Endothelial cell of hepatic sinusoid (primary cell): ENCODE measurements at regions not wholly inside any gene's neighbourhood (a gene's known extent, or its start where the extent isn't known, plus 50 kb on each side); places are given as distances from the start of the nearest gene placed in this dataset.
"Not testable (repeated sequence)": the region's sequence is repeated elsewhere in the genome, so short reads cannot be mapped to it uniquely, and the experiment has no call there.

Experiments used
- in situ Hi-C: cut with HindIII; loops from 2 replicates; pipeline ENCODE4 v1.10.0; 2017; ENCODE audit warnings: low sequenced_read_pairs

DNA sequence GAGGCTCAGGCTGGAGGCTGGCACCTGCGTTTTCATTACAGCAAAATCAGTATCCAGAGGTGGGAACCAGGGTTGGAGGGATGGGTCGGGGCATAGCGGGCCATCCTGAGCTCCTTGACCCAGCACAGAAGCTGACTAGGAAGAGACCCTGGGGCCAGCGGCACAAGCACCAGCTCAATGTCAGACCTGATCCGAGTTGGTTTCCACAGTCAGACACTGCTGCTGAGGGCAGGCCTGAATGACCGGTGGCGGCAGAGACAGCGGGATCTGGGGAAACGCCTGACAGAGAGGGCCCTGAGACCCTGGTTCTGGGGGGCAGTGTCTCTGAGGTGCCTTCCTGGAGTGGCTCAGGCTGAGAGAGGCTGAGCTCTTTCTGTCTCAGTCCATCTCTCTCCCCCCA lies 162.0 kb upstream of the C1orf174 start:
- in situ Hi-C loops: no loop called here

DNA sequence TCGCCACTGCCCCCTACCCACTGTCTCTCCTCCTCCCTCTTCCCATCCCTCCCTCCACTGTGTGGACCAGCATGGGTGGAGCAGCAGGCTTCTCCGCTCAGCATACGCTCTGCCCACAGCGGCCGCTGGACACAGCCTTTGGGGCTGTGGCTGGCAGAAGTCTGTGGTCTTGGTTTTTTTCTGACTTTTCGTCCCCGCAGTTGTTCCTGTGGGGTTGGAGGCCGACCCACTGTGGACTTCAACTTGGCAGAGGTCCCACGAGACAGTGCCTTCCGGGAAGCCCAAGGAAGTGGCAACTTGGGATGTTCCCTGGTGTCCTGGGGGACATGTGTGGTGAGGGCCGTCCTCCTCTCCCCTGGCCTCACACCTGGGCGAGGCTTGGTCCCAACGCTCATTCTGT lies 162.5 kb upstream of the C1orf174 start:
- in situ Hi-C loops: no loop called here

DNA sequence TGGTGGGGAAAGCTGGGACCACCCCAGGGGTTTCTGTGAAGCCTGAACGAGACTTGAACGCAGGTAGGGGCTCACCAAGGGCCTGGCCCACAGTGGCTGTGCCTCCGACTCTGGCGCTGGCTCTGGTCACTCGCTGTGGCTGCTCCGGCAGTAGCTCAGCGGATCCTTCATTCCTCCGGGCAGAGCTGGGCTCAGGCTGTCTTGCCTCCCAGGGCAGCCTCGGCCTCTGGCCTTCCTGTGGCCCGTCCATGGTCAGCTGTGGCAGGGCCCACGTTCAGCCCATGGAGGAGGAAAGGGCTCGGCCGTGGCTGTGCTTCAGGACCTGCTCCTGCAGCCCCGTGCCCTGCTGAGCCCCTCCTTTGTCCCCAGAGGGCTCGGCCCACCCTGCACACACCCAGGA lies 162.9 kb upstream of the C1orf174 start:
- in situ Hi-C loops: no loop called here

DNA sequence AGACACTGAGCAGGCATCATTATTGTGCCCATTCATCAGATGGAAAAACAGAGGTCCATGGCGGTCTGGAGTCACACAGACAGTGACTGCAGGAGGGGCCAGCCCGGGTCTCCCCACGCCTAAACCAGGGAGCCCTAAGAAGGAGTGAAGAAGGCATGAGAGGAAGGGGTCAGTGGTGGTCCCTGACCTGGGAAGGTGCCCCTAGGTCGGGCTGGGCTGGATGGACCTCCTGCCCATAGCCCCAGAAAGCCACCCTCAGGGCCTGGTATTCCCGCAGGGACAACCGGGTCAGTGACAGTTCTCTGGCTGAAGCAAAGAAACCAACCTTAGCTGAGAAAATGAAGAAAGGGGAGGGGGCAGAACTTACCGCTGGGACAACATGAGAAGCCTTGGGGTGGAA lies 163.4 kb upstream of the C1orf174 start:
- in situ Hi-C loops: no loop called here

DNA sequence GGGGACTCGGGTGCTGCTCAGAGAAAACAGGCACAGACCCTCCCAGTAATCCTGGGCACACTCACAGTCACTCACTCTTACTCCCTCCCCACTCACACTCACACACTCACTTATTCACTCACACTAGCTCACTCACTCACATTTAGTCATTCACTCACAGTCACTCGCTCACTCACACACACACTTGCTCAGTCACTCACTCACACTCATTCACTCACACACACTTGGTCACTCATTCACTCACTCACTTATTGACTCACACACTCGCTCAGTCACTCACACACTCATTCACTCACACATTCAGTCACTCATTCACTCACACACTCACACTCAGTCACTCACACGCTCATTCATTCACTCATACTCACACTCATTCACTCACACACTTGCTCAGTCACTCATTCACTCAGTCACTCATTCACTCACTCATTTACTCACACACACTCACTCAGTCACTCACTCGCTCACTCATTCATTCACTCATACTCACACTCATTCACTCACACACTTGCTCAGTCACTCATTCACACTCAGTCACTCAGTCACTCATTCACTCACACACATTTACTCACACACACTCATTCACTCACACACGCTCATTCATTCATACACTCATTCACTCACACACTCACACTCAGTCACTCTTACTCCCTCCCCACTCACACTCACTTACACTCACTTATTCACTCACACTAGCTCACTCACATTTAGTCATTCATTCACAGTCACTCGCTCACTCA lies 164.2 kb upstream of the C1orf174 start:
- in situ Hi-C loops: no loop called here

DNA sequence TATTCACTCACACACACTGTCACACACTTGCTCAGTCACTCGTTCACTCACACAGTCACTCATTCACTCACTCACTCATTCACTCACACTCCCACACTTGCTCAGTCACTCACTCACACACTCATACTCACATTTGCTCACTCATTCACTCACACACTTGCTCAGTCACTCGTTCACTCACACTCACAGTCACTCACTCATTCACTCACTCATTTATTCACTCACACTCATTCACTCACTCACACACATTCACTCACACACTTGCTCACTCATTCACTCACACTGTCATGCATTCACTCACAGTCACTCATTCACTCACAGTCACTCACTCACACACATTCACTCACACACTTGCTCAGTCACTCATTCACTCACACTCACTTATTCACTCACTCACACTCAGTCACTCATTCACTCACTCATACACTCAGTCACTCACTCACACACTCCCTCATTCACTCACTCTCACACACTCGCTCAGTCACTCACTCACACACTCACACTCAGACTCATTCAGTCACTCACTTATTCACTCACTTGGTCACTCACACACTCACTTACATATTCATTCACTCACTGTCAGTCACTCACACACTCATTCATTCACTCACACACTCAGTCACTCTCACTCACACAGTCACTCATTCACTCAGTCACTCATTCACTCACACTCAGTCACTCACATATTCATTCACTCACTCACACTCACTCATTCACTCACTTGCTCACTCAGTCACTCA lies 167.0 kb upstream of the C1orf174 start:
- in situ Hi-C loops: no loop called here

DNA sequence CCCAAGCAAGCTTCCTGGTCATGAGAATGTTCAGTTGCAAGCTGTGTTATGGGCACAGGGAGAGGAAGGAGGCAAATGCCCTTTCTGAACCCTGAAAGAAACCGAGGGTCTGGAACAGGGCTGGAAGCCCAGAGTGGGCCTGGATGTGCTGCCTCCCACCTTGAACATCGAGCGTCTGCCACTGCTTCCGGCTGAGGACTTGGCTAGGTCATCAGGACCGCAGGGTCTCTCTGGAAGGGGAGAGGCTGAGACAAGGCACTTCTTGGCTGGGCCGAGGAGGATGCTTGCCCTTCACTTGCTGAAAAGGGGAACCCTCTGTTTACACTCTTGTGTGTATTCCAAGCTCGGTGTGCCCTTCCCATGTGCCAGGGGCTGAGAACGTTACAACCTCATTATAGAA lies 168.0 kb upstream of the C1orf174 start:
- in situ Hi-C loops: no loop called here

DNA sequence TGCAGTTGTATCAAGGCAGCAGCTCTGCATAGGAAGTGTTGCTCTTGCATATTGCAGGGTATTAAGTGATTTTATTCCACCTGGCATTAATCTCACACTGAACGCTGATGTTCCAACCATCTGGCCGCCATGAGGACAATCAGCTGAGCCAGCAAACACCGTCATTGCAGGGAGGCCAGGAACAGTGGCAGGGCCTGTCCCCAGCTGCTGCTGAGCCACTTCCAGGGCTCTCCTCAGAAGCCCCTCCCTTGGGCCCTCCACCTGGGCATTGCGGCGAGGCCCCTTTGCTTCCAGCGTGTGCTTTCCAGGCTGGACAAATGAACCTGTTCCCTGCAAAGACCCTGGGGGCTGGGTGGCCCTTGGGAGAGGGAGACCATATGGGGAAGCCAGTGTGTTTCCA lies 171.6 kb upstream of the C1orf174 start:
- in situ Hi-C loops: no loop called here

DNA sequence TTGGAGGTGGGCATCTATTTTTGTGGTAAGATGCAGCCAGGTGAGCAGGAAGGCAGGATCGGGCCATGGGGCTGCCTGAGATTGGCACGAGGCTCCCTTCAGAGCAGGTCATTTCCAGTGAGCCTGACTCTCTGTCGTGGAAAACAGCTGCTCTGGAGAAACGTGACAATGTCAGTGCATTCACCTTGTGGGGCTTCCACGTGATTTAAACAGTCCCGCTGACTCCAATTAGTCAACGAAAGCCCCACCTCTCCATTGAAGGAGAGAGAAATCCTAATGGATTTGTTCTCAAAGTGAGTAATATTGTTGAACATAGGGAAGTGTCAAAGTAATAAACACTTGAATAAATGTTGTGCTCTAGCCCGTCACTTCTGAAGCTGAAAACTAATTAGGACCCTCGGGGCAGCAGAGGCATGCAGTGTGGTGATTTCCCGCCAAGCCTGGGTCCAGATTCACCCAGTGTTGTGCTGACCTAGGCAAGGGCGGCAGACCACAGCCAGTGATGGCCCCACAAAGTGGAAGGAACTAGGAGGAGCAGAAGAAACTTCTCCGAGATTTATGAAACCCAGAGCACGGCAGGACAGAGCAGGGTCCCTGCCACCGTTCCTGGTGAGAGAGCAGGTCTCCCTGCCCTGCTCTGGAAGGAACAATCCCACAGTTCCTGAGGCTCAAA lies 172.5 kb upstream of the C1orf174 start:
- in situ Hi-C loops: no loop called here

DNA sequence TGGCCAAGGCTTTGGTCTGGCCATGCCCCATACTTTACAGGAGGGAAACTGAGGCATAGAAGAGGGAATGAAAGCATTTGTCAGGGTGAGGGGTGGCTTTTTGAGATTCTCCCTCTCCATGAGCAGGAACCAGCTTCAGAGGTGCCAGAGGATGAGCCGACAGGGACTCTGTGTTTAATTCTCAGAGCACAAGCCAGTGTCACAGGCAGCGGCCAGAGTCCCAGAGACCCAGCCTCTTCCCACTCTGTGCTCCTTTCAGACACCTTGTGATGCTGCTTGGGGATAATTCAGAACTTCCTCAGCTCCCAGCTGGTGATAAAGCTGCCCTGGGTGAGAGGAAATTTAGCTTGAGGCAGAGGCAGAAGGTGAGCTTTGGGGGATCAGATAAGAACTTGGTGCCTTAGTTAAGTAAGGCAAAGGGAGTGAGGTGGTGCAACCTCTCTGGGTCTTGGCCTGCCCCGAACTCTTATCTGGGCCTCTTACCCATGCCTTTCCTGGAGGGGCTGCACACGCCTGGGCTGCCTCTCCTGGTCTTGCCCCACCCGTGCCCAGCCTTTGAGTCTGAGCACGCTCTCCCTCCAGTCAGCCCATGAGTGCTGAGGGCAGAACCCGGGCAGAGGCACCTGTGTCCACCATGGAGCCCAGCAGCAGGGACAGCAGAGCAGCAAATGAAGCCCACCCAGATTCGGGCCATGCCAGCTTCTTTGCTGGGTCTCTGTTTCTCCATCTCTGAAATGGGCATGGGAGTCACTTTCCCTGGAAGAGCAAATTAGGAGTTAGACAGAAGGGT lies 175.6 kb upstream of the C1orf174 start:
- in situ Hi-C loops: no loop called here

DNA sequence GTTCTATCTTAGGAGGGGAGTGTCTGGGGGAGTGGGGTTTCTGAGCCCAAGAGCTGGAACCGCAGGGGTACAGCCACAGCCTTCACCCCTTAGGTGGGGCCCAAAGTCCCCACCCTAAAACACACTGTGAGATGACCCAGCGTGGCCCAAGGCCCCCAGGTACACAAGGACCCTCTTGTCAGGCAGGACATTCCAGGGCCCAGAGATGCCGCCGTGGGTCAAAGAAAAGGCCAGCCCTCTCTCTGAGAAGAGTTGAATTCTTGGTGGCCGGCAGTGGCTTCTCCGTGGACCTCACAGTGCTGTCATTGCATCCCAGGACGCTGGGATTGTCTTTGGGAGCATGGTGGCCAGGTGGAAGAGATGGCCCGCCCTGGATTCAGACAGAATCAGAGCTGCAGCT lies 176.3 kb upstream of the C1orf174 start:
- in situ Hi-C loops: no loop called here

DNA sequence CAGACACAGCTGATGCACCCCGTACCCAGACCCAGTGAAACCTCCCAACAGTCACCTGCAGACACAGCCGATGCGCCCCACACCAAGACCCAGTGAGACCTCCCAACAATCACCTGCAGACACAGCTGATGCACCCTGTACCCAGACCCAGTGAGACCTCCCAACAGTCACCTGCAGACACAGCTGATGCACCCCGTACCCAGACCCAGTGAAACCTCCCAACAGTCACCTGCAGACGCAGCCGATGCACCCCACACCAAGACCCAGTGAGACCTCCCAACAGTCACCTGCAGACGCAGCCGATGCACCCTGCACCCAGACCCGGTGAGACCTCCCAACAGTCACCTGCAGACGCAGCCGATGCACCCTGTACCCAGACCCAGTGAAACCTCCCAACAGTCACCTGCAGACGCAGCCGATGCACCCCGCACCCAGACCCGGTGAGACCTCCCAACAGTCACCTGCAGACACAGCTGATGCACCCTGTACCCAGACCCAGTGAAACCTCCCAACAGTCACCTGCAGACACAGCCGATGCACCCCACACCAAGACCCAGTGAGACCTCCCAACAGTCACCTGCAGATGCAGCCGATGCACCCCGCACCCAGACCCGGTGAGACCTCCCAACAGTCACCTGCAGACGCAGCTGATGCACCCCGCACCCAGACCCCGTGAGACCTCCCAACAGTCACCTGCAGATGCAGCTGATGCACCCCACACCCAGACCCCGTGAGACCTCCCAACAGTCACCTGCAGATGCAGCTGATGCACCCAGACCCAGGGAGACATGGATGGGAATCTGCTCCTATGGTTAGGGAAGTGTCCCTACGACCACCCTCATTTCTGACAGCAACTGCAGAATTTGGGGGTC lies 178.3 kb upstream of the C1orf174 start:
- in situ Hi-C loops: not testable (repeated sequence)

DNA sequence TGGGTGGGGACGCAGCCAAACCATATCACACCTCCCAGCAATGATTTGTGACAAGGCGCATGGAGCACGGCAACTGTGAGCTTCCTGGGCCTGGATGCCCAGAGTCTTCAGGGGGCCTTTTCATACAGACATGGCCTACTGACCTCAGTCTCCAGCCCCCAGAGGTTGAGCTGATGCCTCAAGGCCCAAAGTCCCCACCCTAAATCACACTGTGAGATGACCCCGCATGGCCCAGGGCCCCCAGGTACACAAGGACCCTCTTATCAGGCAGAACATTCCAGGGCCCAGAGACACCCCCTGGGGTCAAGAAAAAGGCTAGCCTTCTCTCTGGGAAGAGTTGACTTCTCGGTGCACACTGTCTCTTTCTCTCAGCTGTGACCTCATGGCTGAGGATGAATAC lies 179.7 kb upstream of the C1orf174 start:
- in situ Hi-C loops: no loop called here

DNA sequence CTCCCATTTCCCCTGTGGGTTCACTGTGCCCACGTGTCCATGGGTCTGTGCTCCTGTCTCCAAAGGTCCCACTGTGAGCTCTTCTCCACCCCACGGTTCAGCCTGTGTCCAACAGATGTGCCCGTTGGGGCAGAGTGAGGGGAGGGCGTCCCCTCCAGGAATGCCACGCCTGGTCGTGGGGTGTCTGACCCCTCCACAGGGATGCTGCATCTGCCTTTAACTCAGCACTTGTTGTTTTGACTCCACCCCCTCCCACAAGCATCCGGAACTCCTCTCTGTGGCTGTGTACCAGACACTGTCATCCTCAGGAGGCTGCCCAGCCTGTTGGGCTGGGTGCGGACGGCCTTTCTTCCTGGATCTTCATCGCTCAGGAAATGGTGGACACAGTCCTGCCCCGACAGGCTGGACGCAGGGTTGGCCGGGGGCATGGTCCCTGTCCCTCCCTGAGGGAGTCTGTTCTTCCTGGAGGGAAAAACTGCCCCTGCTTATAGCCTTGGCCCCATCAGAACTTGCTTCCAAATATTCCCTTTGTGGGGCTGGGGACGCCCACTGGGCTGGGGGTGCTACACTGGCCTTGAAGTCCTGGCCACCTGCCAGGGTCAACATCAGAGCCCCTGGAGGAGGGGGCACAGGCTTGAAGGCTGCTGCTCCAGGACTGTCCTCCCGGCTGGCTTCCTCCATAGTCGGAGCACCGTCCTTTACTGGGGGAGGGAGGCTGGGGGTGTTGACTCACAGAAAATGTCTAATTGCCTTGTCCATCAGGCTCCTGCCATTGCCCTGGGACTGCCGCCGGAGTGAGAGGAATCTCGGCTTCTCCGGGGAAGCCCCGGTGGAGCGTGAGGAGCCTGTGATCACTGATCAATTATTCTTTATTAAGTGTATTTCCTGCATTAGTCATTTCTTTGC lies 182.0 kb upstream of the C1orf174 start:
- in situ Hi-C loops: no loop called here

DNA sequence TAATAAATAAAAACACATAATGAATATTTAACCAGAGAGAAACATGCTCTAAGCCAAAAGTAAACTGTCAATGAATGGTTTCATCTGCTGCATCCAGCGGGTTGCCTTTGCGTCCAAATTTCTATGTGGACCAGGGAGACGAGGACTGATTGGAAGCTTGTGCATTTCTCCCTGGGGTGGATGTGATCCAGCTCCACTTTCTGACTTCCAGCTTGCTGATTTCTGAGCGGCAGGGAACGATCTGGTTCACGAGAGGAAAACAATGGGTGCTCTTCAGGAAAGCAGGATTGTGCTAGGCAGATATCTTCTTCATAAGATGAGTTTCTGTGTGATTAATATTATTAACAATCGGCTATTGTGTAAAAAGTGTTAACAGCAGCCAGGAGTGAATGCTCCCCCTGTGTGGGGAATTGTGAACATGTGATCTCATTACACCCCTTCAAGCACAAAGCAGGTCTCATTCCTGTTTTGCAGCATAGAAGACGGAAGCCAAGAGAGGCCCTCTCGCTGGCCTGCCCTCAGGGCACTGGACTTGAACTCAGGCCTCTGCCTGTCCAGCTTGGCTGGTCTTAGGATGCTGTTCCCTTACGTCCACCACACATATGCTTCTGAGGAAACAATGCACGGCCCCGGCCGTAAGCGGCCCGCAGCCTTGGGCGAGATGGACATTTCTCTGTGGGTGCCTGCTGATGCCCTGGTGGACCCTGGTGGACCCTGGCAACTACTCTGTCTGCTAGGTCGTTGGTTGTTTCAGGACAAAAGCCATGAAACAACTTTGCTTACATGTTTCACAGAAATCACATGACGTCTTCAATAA lies 183.4 kb upstream of the C1orf174 start:
- in situ Hi-C loops: no loop called here

DNA sequence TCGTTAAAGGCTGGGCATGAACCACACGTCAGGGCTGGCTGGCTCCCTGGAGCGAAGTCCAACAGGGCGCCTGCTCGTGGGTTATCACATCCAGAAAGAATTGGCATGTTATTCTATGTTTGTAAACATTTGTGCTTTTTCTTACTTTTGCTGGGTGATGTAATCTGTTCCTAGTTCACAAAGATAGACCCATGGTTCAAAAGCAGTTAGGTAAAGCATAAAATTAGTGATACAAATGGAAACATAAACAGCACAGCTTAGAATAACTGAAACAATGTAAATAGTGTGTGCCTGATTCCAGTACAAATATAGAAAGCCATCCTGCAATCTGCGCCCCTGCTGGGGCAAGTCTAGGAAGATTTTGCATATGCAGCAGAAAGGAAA lies 184.0 kb upstream of the C1orf174 start:
- in situ Hi-C loops: no loop called here

DNA sequence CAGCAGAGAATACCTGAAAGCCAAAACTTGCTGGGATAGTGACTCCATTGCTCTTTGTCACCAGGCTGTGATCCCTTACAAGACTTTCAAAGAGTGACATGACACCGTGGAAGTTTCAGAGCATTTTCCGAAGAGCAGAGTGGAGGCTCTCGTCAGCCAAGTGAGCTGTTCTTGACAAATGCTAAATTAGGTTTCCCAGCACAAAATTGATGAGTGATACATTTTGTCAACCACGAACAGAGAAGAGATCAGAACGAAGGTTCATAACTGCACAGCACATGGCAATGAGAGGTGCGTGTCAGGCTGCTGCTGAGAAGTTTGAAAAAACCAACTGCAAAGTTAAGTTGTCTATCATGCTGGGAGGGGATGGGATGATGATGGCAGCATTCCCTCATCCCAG lies 184.4 kb upstream of the C1orf174 start:
- in situ Hi-C loops: no loop called here

DNA sequence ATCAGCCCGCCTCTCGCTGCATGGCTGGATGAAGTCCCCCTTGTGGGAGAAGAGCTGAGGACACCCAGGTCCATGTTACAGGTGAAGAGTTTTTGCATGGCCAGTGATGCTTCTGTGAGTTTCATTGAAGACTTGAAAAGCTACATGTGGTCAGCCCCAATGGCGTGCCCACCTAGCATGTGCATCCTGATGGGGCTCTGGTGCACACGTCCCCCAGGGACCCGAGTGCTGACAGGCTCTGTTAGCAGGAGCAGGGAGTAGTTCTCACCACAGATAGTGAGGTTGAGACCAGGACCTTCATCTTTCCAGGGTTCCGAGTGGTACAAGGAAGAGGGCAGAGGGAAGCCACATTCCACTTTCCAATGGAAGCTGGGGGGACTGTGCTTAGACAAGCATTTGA lies 184.8 kb upstream of the C1orf174 start:
- in situ Hi-C loops: no loop called here

DNA sequence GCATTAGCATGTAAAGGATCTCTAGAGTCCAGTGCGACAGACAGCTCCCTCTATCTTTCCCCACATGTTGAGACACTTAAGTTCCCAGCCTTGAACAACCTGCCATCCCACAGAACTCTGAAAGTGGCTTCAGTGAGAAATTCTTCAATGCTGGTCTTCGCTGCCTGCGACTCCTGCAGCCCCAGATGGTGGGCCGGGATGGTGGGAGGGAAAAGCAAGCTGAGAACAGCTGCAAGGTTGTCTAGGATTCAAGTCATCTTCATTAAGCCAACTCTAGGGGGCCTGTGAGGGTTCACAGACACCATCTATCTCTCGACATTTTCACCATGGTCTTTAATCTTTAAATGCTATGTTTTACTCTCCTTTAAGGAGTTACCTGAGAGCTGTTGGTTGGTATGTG lies 185.5 kb upstream of the C1orf174 start:
- in situ Hi-C loops: no loop called here
